ENCODE measurements at regions not wholly inside any gene's neighbourhood (a gene's known extent, or its start where the extent isn't known, plus 50 kb on each side); places are given as distances from the start of the nearest gene placed in this dataset.
"Not testable (repeated sequence)": the region's sequence is repeated elsewhere in the genome, so short reads cannot be mapped to it uniquely, and the experiment has no call there.

GRCh38 chr6:51001399-51001798 is 182.7 kb downstream of the TFAP2B start:
- no peak for DNase-seq

GRCh38 chr6:51004380-51004779 is 185.7 kb downstream of the TFAP2B start:
- DNase-seq, result no peak

- DNase-seq, result no peak
Observed at GRCh38 chr6:51005779-51006178, 187.1 kb downstream of the TFAP2B start.

GRCh38 chr6:51007237-51007636 is 188.6 kb downstream of the TFAP2B start:
- DNase-seq, result no peak

GRCh38 chr6:51008693-51009092 is 190.0 kb downstream of the TFAP2B start:
- DNase-seq, result not testable (repeated sequence)

- no peak for DNase-seq
Observed at GRCh38 chr6:51013376-51013775, 194.7 kb downstream of the TFAP2B start.

- DNase-seq, result no peak
Observed at GRCh38 chr6:51015394-51015793, 196.7 kb downstream of the TFAP2B start.

- DNase-seq, result no peak
Observed at GRCh38 chr6:51016489-51016888, 197.8 kb downstream of the TFAP2B start.

GRCh38 chr6:51019806-51020205 is 201.1 kb downstream of the TFAP2B start:
- no peak for DNase-seq

GRCh38 chr6:51021171-51021570 is 202.5 kb downstream of the TFAP2B start:
- no peak for DNase-seq

- no peak for DNase-seq
Observed at GRCh38 chr6:51024126-51024525, 205.5 kb downstream of the TFAP2B start.

GRCh38 chr6:51025082-51025777 is 206.6 kb downstream of the TFAP2B start:
- DNase-seq, result no peak

GRCh38 chr6:51027283-51028065 is 208.8 kb downstream of the TFAP2B start:
- DNase-seq, result no peak

- DNase-seq, result no peak
Observed at GRCh38 chr6:51028276-51028675, 209.6 kb downstream of the TFAP2B start.

GRCh38 chr6:51029561-51029960 is 210.9 kb downstream of the TFAP2B start:
- DNase-seq, result no peak

GRCh38 chr6:51045548-51045947 is 226.9 kb downstream of the TFAP2B start:
- DNase-seq, result no peak

- DNase-seq, result no peak
Observed at GRCh38 chr6:51049288-51049982, 230.8 kb downstream of the TFAP2B start.

- no peak for DNase-seq
Observed at GRCh38 chr6:51049983-51050877, 231.6 kb downstream of the TFAP2B start.

- not testable (repeated sequence) for DNase-seq
Observed at GRCh38 chr6:51052716-51053115, 234.0 kb downstream of the TFAP2B start.

GRCh38 chr6:51055316-51055715 is 236.6 kb downstream of the TFAP2B start:
- not testable (repeated sequence) for DNase-seq

- no peak for DNase-seq
Observed at GRCh38 chr6:51057296-51057695, 238.6 kb downstream of the TFAP2B start.

- no peak for DNase-seq
Observed at GRCh38 chr6:51060262-51060762, 241.6 kb downstream of the TFAP2B start.

Measured in NCI-H446 (cell line).